ENCODE measurements at regions not wholly inside any gene's neighbourhood (a gene's known extent, or its start where the extent isn't known, plus 50 kb on each side); places are given as distances from the start of the nearest gene placed in this dataset.

DNA sequence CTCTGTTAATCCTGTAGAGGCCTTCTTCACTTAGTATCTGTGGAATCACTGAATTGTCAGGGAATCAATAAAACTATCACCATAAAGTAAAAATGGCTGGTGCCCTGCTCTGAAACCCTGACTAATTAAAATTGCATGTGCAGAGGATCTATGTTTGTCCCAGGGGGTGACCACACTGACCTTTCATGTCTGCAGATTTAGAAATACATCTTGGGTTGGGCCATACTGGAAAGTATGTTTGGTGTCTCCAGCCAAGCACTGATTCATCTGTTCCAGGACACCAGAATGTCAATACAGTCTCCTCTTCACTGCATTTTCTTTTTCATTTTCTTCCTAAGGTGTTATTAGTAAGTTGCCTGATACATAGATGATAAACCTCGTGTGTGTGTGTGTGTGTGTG lies 490.9 kb upstream of the INTU start:
- no peak for DNase-seq (ENCODE audit: low read depth)
- no peak overlapping the region for H3K4me3 ChIP-seq (ENCODE audit: low read depth, low read length)
- TF ChIP-seq, protein P1, sequence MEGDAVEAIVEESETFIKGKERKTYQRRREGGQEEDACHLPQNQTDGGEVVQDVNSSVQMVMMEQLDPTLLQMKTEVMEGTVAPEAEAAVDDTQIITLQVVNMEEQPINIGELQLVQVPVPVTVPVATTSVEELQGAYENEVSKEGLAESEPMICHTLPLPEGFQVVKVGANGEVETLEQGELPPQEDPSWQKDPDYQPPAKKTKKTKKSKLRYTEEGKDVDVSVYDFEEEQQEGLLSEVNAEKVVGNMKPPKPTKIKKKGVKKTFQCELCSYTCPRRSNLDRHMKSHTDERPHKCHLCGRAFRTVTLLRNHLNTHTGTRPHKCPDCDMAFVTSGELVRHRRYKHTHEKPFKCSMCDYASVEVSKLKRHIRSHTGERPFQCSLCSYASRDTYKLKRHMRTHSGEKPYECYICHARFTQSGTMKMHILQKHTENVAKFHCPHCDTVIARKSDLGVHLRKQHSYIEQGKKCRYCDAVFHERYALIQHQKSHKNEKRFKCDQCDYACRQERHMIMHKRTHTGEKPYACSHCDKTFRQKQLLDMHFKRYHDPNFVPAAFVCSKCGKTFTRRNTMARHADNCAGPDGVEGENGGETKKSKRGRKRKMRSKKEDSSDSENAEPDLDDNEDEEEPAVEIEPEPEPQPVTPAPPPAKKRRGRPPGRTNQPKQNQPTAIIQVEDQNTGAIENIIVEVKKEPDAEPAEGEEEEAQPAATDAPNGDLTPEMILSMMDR (conservative IDR thresholded peaks at IDR 0.05; ENCODE audit: low read depth, low read length), result no peak

DNA sequence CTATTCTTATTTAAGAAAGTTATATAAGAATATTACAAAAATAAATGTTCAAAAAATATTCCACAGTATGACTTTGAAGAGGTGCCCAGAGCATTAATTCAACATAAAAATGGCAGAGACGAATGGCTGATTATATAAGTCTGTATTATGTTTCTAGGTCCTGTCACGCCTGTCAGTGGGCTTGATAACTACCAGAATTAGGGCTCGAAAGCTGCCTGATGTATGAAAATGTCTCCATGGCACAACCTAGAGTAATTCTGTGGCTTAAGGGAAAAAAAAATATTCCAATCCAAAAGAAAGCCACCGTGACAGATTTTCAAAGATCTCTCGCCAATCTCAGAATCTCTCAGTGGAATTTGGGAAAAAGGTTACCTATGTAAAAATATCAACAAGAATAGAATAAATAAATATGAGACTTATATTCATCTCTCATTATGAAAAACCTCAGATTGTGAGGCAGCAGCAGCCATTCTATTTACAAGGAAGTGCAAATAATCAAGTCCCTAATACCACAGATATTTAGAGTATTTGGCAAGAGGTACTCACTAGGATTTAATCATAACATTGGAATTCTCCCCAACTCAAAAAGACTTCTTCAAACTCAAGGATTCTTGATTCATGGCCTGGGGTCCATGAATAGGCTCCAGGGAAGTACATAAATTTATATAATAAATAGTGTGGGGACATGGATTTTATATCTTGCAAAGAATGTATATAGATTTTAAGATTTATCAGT lies 489.1 kb upstream of the INTU start:
- no peak overlapping the region for H3K4me3 ChIP-seq (ENCODE audit: low read depth, low read length)
- TF ChIP-seq, protein P1 (conservative IDR thresholded peaks at IDR 0.05; ENCODE audit: low read depth, low read length), result no peak
- no peak for DNase-seq (ENCODE audit: low read depth)

DNA sequence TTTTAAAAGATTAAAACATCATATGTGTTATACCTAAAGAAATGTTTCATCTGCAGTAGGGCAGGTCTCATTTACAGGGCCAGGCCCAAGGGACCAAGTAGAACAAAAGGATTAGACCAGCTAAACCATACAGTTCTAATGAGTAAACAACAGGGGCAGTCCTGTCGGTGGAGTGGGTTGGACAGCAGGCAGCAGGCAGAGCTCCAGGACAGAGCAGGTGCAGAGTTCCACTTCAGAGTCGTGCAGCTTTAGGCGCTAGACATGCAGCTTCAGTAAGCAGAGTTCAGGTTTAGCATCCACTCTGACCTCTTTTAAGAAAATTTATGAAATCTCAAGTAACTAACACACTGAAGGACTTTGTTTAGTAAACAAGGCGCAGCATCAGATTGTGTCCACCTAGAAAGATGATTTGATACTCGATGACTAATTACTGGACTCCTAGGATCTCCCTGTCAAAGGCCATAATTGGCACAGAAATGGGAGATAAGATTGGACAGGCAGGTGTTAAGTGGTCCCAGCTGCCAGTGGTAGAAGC lies 487.7 kb upstream of the INTU start:
- TF ChIP-seq, protein P1 (conservative IDR thresholded peaks at IDR 0.05; ENCODE audit: low read depth, low read length), result no peak
- DNase-seq (ENCODE audit: low read depth), result no peak

DNA sequence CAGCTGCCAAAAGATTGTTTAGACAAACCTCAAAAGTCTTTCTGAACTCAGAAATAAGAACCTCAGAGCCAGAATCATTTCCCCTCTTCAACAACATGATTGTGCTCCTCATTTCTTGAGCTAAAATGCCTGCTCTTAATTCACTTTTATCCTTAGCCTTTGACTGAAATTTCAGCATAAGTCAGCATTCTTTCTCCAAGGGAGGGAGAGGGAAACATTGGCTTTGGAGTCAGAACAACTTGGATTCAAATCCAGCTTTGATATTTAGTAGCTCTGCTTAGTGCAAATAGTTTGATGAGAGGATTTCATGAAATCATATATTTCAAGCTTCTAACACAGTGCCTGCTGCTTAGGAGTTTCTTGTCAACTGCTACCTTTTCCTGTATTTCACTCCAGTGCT lies 484.6 kb upstream of the INTU start:
- no peak overlapping the region for H3K4me3 ChIP-seq (ENCODE audit: low read depth, low read length)
- no peak for DNase-seq (ENCODE audit: low read depth)
- TF ChIP-seq, protein P1 (conservative IDR thresholded peaks at IDR 0.05; ENCODE audit: low read depth, low read length), result no peak

More for the DNA sequence above, 487.7 kb upstream of the INTU start:
- H3K4me3 ChIP-seq (ENCODE audit: low read depth, low read length), result no peak overlapping the region

DNA sequence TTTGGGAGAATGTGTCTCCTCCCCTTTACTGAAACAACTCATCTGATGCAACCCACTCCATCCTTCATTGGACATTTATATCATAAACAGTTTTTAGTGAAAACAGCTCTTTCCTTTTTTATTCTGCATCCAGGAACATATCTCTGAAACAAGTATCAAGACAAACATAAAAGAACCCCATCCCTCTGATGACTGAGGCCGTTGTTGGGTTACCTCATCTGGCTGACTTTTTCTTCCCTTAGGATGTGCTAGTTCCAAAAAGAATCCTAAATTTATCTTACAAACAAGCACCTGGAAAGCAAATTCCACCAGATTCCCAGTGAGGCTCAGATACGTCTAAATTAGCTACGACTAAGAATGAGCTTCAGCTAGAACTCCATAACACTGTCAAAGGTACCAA lies 483.7 kb upstream of the INTU start:
- DNase-seq (ENCODE audit: low read depth), result no peak
- no peak overlapping the region for H3K4me3 ChIP-seq (ENCODE audit: low read depth, low read length)
- TF ChIP-seq, protein P1 (conservative IDR thresholded peaks at IDR 0.05; ENCODE audit: low read depth, low read length), result no peak

DNA sequence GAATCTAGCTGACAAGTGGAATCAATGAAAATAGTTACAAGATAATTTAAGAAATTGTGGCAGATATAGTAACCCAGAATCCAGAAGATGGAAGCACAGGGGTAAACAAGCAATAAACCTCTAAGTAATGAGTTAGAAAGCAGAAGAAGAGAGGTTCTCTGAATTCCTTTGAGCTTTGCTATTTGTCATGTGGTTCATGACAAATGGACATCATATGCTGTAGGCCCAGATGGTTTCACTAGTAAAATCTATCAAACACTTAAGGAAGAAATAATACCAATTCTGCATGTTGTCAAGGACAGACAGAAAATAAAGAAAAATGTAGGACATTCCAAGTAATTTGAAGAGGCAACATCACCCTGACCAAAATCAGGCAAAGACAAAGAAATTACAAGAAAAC lies 480.8 kb upstream of the INTU start:
- no peak overlapping the region for H3K4me3 ChIP-seq (ENCODE audit: low read depth, low read length)
- TF ChIP-seq, protein P1 (conservative IDR thresholded peaks at IDR 0.05; ENCODE audit: low read depth, low read length), result no peak
- DNase-seq (ENCODE audit: low read depth), result no peak

DNA sequence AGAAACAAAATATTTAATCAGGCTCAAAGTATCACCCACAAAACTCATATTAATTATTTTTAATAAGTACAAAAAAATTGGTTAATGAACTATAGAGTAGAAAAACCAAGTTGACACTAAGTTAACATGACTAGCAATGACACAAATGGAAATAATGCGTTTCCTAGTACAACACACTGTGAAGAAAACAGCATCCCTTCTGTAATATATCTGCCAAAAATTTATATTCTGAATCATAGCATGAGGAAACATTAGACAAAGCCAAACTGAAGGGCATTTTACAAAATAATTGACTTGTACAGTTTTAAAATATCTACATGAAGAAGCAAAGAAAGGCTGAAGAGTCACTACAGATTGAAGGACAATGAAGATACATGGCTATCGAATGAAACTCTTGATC lies 477.6 kb upstream of the INTU start:
- TF ChIP-seq, protein P1 (conservative IDR thresholded peaks at IDR 0.05; ENCODE audit: low read depth, low read length), result no peak
- DNase-seq (ENCODE audit: low read depth), result no peak
- no peak overlapping the region for H3K4me3 ChIP-seq (ENCODE audit: low read depth, low read length)
